SJSA1 (cell line): ENCODE measurements at regions not wholly inside any gene's neighbourhood (a gene's known extent, or its start where the extent isn't known, plus 50 kb on each side); places are given as distances from the start of the nearest gene placed in this dataset.
"Not testable (repeated sequence)": the region's sequence is repeated elsewhere in the genome, so short reads cannot be mapped to it uniquely, and the experiment has no call there.

Experiments
- DNase-seq, 2 experiments: peaks; one replicate each; pipeline ENCODE4 v3.0.0-alpha.2; 2015 to 2020; ENCODE audit warnings: low spot score in 2 of 2, low read depth in 1 of 2
- H3K27ac ChIP-seq: fragments of 250-450 bp; sonication (Bioruptor Pico); 2 replicates; pipeline ENCODE4 v1.5.1; 2020; ENCODE audit warnings: mild to moderate bottlenecking, moderate library complexity
- H3K27me3 ChIP-seq: fragments of 250-450 bp; sonication (Bioruptor Pico); replicated peaks from 2 replicates; pipeline ENCODE4 v1.5.1; 2020; ENCODE audit warnings: mild to moderate bottlenecking, moderate library complexity
- H3K36me3 ChIP-seq: fragments of 250-450 bp; sonication (Bioruptor Pico); 2 replicates; pipeline ENCODE4 v1.5.1; 2020; ENCODE audit warnings: mild to moderate bottlenecking
- H3K4me1 ChIP-seq: fragments of 250-450 bp; sonication (Bioruptor Pico); replicated peaks from 2 replicates; pipeline ENCODE4 v1.6.1; 2021; ENCODE audit warnings: mild to moderate bottlenecking
- H3K4me3 ChIP-seq: fragments of 250-450 bp; sonication (Bioruptor Pico); 2 replicates; pipeline ENCODE4 v1.5.1; 2020; ENCODE audit warnings: mild to moderate bottlenecking
- H3K9me3 ChIP-seq: fragments of 250-450 bp; sonication (Bioruptor Pico); replicated peaks from 2 replicates; pipeline ENCODE4 v1.5.1; 2020; ENCODE audit warnings: mild to moderate bottlenecking

DNA sequence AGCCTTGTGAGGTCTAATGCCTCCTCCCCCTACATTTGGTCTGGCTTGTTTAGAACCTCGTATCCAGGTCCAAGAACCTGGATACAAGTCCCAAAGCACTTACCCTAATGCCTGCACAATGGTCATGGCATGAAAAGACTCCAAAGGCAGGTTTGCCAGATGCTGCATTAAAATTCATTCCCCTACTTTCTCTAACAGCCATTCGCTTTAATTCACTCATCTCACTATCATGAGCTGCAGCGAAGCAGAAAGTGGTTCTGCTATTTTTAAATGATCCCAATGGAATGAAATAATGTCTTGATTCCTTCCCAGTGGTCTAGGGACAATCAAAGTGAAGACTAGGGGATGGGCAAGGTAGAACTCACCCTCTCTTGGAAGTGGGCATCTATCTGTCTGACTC, 72.5 kb upstream of the MAX start:
- Histone ChIP-seq H3K4me3 (no peak overlapping the region), H3K9me3 (no peaks in the 10 kb centered on the region), H3K27ac (no peak overlapping the region), H3K4me1 (no peaks in the 10 kb centered on the region), H3K36me3 (no peaks in the 10 kb centered on the region), H3K27me3 (no peaks in the 10 kb centered on the region)
- DNase-seq: no peak

DNA sequence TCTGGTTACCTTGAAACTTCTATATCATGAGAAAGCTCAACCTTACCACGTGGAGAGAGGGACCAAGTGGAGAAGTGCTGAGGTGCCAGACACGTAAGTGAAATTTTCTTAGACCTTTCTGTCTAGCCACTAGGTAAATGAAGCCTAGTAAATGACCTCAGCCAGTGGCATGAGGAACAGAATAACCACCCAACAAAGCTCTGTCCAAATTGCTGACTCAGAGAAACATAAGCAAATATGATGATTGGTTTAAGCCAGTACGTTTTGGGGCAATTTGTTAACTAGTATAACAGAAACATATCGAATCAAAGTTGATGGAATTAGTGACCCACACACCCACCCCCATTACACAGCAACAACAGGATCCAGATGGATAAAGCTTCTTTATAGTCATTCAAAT, 75.2 kb upstream of the MAX start:
- no peak for DNase-seq

DNA sequence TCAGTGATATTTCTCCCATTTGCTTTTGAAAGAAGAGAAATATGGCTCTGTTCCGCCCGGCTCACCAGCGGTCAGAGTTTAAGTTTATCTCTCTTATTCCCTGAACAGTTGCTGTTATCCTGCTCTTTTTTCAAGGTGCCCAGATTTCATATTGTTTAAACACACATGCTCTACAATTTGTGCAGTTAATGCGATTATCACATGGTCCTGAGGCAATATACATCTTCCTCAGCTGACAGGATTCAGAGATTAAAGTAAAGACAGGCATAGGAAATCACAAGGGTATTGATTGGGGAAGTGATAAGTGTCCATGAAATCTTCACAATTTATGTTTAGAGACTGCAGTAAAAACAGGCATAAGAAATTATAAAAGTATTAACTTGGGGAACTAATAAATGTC, 76.9 kb upstream of the MAX start:
- H3K27ac ChIP-seq, H3K4me1 ChIP-seq, H3K27me3 ChIP-seq, H3K4me3 ChIP-seq, H3K36me3 ChIP-seq, H3K9me3 ChIP-seq, DNase-seq: not testable (repeated sequence)

More for the DNA sequence above, 75.2 kb upstream of the MAX start:
- no peaks in the 10 kb centered on the region for H3K9me3 ChIP-seq
- H3K36me3 ChIP-seq: no peaks in the 10 kb centered on the region
- peaks cover 9% of the 10 kb centered on the region for H3K4me1 ChIP-seq
- no peaks in the 10 kb centered on the region for H3K27me3 ChIP-seq
- H3K4me3 ChIP-seq: no peak overlapping the region
- H3K27ac ChIP-seq: no peak overlapping the region

DNA sequence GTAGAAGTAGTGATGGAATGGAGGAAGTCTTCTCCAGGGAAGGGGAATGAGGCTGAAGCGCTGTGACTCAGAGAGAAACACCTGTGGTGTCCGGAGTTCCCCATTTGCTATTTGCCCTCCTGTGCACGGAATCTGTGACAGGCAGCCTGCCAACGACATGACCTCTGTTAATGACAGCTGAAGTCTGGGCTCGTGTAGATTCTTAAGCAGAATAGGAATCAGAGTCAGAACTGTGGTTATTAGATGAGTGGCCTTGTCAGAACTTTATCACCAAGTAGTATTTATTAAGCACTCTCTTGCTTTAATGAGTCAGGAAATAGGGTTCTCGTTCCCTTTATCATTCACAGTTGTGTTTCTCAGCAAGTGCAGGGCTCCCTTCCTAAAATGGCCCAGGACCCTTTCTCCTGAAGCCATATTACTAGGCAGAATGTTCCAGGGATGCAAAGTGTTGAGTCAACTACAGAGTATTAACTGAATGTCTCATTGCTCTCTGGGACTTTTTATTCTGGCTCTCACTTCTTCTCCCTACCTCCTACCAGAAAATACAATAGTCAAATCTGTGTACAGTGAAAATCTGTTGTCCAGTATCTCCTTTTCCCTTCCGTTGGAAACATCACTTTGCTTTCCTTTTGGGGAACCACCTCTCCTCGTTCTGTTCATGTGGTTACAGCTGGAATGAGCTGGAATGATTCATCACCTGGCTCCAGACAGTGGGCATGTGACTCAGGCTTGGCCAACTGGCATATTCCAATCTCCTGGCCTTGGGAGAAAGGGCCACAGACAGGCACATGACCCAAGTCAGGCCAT, 77.8 kb upstream of the MAX start:
- Histone ChIP-seq H3K4me3 (no peak overlapping the region), H3K36me3 (no peaks in the 10 kb centered on the region), H3K27ac (no peak overlapping the region), H3K9me3 (no peaks in the 10 kb centered on the region), H3K27me3 (no peaks in the 10 kb centered on the region), H3K4me1 (peaks cover 9% of the 10 kb centered on the region)
- peak; percentile 40 to 61 for DNase-seq

DNA sequence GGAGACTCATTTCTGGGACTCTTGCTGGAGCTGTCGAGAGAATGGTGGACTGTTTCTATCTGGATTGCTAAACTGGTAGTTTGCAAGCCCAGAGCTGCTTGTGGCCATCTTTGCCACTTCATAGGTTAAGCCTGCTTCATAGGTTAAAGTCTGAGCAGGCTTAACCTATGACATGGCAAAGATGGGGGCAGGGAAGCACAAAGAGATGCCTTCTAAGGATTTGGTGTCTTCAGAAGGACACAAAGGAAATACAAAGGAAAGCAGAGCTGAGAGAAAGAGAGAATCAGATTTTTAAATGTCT, 78.4 kb upstream of the MAX start:
- no peak overlapping the region for H3K27ac ChIP-seq
- H3K4me1 ChIP-seq: peaks cover 9% of the 10 kb centered on the region
- H3K27me3 ChIP-seq: no peaks in the 10 kb centered on the region
- DNase-seq: no peak
- no peak overlapping the region for H3K4me3 ChIP-seq
- H3K9me3 ChIP-seq: no peaks in the 10 kb centered on the region
- no peaks in the 10 kb centered on the region for H3K36me3 ChIP-seq

DNA sequence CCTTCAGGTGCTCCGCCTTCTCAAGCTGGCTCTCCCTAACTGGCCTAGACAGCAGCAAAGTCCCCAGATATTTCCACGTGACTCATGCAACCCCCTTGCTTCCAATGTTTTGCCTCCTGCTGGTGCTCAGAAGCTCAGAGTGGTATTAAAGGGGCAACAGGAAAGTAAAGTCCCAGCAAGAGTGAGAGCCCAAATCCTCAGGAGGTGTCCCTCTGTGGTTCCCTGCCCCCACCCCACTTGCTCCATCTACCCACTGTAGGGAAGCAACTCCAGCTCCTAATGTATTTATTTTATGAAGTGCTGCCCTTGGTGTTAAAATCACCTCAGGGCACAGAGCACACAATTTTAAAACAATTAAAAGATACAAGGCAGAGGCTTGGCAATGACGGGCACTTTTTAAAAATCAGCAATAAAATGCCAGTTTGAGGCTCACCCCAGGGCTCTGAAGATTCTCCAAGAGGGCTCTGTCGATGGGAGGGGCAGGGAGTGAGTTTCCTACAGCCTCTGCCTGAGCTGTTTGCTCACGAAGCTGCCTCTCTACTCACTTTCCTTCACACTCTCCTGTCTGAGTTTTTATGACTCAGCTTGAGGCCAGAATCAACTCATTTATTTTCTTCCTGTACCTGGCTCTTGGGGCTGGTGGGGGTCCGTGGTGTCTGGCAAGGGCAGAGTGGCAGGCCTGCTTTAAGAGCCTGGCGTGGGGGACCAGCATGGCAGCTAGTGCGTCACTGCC, 81.9 kb upstream of the MAX start:
- Histone ChIP-seq H3K27ac (no peak overlapping the region), H3K4me3 (no peak overlapping the region), H3K9me3 (no peaks in the 10 kb centered on the region), H3K36me3 (no peaks in the 10 kb centered on the region), H3K4me1 (peaks cover 9% of the 10 kb centered on the region), H3K27me3 (no peaks in the 10 kb centered on the region)
- no peak for DNase-seq

DNA sequence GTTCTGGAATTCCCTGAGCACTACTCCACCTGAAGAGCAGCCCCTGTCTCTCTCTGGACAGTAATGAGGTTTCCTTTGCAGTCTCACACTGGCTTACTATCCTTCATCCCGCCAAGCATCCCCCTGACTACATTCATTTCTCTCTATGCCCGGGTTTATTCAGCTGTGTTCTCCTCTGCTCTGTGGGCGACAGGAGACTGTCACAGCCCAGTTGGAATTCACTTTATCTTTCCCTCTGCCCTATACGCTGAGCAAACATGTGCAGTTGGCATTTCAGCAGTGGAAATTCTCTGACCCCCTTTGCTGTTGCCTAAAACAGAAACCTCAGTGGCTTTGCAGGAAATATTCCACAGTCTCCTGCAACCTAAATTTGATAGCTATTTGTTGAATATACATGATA, 83.5 kb upstream of the MAX start:
- Histone ChIP-seq H3K36me3 (no peaks in the 10 kb centered on the region), H3K4me3 (no peak overlapping the region), H3K27me3 (no peaks in the 10 kb centered on the region), H3K9me3 (no peaks in the 10 kb centered on the region), H3K4me1 (no peaks in the 10 kb centered on the region), H3K27ac (no peak overlapping the region)
- no peak for DNase-seq

DNA sequence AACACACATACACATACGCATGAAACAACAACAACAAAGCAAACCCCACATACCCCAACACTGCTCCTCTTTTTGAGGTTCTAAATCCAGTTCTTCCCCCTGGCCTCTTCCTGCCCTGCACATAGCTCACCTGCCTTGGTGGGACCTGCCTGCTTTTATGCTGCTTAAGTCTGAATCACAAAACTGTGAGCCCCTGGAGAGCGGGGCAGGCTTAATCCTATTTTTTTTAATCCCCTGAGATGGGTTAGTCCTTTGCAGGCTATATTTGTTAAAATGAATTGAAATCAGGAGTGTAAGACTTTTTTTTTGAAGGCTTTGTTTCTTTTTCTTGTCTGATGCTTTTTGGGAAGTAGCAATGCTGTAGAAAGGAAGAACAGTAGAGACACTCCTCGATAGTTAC, 84.6 kb upstream of the MAX start:
- Histone ChIP-seq H3K4me1 (no peaks in the 10 kb centered on the region), H3K27ac (no peak overlapping the region), H3K36me3 (no peaks in the 10 kb centered on the region), H3K4me3 (no peak overlapping the region), H3K27me3 (no peaks in the 10 kb centered on the region), H3K9me3 (no peaks in the 10 kb centered on the region)
- no peak for DNase-seq

DNA sequence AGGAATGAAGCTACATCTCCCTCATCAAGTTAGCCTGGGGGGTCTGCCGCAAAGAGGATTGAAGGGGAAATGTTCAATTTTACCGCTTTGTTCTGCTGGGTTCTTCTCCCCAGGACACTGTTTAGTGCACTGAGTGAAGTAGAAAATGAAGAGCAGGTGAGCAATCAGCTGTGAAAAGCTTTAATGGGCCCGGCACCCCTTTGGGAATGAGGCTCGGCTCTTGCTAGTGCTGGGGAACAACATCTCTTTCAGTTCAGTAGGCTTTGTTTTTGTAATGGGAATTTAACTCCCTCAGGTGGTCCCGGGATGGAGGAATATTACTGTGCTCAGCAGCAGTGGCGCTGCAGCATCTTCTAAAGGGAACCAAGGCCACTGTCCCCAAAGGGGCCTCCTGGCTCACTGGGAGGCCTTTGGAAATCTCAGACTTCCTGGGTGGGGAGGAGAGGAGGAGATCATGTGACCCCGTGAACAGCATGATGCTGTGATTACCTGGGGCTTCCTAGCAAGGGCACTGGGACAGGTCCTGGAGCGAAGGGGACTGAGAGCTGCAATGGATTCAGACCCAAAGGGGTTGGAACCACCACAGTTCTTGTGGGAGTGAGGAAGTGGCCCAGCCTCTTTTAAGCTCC, 85.2 kb upstream of the MAX start:
- Histone ChIP-seq H3K27ac (no peak overlapping the region), H3K9me3 (no peaks in the 10 kb centered on the region), H3K27me3 (no peaks in the 10 kb centered on the region), H3K4me1 (no peaks in the 10 kb centered on the region), H3K36me3 (no peaks in the 10 kb centered on the region), H3K4me3 (no peak overlapping the region)
- DNase-seq: no peak

DNA sequence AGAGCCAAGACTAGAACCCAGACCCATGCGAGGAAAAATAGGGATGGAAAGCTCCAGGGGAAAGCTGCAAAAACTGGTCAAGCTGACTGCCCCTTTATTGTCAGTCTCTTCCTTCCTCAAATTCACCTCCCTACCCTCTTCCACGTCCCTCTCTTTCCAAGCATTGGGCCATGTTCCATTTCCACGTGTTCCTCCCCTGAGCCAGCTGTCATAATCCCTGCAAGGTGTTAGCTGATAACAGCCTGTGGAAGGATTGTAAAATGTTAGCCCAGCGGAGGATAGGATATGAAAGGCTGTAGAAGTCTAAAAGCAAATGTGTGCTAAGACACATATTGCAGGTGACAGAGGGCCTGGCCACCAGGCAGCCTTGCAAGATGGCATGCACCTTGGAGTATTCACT, 88.0 kb upstream of the MAX start:
- Histone ChIP-seq H3K9me3 (no peaks in the 10 kb centered on the region), H3K36me3 (no peaks in the 10 kb centered on the region), H3K4me3 (no peak overlapping the region), H3K27ac (no peak overlapping the region), H3K4me1 (no peaks in the 10 kb centered on the region), H3K27me3 (no peaks in the 10 kb centered on the region)
- DNase-seq: no peak

DNA sequence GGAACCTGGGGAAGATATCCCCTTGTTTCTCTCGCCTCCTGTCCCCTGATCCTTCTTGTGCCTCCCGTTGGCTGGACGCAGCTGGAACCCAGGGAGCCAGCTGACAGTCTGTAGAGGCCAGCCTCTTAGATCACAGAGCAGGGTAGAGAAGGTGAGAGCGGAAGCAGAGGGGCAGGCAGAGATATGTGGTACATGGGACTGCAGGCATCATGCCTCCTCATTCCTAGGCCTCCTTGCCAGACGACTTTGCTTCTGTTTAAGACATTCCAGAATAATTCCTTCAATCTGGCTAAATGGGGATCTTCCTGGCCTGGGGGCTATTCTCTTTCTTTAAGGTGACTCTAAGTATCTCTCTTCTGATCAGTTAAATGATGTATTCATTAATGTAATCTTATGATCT, 89.4 kb upstream of the MAX start:
- DNase-seq: no peak
- Histone ChIP-seq H3K4me1 (no peaks in the 10 kb centered on the region), H3K4me3 (no peak overlapping the region), H3K27ac (no peak overlapping the region), H3K27me3 (no peaks in the 10 kb centered on the region), H3K36me3 (no peaks in the 10 kb centered on the region), H3K9me3 (no peaks in the 10 kb centered on the region)

DNA sequence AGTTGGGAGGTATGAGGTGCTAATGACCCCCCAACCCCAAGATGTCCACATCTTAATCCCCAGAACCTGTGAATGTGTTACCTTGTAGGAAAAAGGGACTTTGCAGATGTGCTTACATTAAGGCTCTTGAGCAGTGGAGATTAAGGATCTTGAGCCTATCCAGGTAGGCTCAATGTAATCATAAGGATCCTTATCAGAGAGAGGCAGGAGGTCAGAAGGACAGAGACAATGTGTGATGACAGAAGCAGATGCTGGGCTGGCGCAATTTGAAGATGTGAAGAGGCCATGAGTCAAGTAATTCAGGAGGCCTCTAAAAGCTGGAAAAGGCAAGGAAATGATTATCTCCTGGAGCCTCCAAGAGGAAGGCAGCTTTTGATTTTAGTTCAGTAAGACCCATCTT, 90.4 kb upstream of the MAX start:
- Histone ChIP-seq H3K36me3 (no peaks in the 10 kb centered on the region), H3K4me1 (no peaks in the 10 kb centered on the region)

DNA sequence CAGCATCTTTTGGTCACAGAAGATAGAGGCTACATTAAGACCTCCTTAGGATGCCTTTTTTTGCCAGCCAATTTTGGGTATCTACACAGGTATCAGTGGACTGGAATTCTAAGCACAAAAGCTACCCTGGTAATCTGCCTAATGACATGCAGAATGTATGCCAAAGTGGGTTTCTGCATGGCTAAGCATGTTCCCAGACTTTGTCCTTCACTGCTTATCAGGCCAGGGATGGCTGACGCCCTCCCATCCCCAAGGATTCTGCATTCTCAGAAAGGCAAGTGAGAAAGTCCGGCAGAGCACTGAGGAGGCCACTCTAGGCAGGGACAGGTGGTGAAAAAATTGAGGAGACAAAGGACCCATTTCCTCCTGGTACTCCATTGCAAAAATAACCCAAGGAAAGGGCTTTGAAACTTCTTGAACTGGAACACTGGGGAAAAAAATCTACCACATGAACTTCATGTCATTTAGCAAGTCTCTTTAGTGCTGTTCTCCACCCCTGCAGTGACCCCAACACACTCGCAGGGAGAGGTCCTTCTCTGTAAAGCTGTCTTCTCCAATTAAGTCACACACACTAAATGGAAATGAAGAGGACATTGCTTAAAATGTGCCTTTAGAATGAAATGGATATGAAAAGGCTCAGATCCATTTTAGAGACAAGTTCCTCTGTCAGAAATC, 91.7 kb upstream of the MAX start:
- Histone ChIP-seq H3K9me3 (no peaks in the 10 kb centered on the region), H3K27me3 (no peaks in the 10 kb centered on the region), H3K4me1 (no peaks in the 10 kb centered on the region), H3K27ac (no peak overlapping the region), H3K36me3 (no peaks in the 10 kb centered on the region), H3K4me3 (no peak overlapping the region)
- DNase-seq: no peak

More for the DNA sequence above, 90.4 kb upstream of the MAX start:
- DNase-seq: no peak
- no peak overlapping the region for H3K4me3 ChIP-seq
- no peak overlapping the region for H3K27ac ChIP-seq
- no peaks in the 10 kb centered on the region for H3K27me3 ChIP-seq
- no peaks in the 10 kb centered on the region for H3K9me3 ChIP-seq
